GM18907 (cell line): ENCODE measurements at regions not wholly inside any gene's neighbourhood (a gene's known extent, or its start where the extent isn't known, plus 50 kb on each side); places are given as distances from the start of the nearest gene placed in this dataset.
"Not testable (repeated sequence)": the region's sequence is repeated elsewhere in the genome, so short reads cannot be mapped to it uniquely, and the experiment has no call there.

Source experiments
- ATAC-seq: cut with Tn5 transposase; IDR thresholded peaks from one replicate; pipeline ENCODE4 v1.9.1; 2021; ENCODE audit warnings: mild to moderate bottlenecking, moderate library complexity; ENCODE audit not compliant: unreplicated experiment

DNA sequence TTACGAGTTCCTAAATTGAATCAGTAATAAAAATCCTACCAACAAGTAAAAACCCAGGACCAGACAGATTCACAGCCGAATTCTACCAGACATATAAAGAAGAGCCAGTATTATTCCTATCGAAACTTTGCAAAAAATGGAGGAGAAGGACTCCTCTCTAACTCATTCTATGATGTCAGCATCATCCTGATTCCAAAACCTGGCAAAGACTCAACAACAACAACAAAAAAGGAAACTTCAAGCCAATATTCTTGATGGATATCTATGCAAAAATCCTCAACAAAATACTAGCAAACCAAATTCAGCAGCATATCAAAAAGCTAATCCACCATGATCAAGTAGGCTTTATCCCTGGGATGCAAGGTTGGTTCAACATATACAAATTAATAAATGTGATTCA lies 84.6 kb upstream of the ADRB2 start:
- ATAC-seq = not testable (repeated sequence)

DNA sequence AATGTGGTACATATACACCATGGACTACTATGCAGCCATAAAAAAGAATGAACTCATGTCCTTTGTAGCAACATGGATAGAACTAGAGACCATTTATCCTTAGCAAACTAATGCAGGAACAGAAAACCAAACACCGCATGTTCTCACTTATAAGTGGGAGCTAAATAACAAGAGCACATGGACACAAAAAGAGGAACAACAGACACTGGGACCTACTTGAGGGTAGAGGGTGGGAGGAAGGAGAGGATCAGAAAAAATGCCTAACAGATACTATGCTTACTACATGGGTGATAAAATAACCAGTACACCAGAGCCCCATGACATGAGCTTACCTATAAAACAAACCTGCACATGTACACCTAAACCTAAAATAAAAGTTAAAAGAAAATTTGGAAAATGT lies 82.0 kb upstream of the ADRB2 start:
- ATAC-seq = not testable (repeated sequence)

DNA sequence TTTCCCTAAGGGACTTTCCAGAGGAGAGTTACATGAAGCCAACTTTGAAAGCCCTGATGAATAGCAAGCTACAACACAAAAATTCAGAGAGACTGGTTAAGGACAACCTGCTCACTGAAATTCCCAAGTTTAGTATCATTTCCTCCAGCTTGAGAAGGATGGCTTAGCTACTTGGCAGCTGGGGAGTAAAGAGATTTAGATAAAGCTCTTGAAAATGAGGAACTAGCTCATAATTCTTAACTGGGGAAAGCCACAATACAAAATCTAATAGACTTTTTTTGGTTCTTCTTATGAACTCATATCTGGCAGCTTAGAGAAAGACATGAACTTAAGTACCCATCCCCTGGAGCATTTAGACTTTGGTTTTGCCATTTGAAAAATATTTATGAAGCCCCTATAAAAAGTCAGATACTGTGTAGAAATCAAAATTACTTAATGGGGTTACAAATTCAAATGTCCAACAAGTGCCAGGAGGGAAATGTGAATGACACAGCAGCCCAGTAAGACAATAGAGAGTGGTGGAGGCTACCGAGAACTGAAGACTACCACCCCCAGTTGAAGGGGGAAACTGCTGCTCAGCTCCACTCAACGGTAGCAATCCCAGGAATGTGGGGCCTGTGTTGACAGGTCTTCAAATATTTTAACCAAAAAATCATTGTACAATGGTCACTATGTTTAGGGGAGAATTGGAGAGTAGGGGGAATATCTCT lies 79.4 kb upstream of the ADRB2 start:
- ATAC-seq = peak; percentile 95

DNA sequence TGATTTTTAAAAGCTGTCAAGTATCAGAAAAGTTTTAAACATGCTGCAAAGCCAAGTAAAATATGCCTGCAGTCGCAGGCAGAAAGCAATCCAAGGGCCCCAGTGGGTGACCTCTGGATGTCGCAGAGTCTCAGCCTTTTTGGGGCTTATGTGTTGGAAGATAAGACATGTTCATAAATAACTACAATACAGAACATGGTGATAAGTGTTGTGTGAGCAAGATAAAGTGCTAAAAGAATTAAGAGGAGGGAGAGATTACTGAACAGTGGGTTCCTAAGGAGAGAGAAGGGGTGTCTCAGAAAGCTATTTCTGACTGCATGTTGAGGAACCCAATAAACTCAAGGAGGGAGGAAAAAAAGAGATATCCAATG lies 78.9 kb upstream of the ADRB2 start:
- no peak for ATAC-seq

DNA sequence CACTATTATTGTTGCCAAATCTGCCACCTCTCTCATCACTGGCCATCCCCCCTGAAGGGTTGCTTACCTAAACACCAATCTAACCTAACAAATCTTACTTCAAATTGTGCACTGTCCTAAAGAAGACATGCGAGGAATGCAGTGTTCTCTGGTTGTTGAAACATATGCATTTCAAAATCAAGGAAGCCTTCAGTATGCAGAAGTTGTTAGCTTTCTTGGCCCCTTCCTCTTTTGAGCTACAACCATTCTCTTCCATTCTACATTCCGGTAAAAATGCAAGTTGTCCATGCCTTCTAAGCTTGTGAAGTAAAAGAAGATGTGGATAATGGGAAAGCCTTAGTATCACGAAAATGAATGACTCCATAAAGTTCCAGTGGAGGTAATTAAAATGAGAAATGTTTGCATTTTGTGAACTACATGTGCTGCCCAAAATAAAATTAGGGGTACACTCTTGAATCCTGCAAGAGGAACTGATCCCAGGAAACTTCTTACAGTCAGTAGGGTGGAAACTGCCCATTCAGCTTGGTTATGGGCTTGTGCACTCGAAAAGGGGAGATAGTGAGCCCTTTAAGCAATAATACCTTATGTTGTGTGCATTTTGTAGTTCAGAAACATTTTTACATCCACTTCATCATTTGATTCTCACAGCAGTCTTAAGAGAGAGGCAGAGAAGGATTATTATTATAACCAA lies 77.6 kb upstream of the ADRB2 start:
- no peak for ATAC-seq

DNA sequence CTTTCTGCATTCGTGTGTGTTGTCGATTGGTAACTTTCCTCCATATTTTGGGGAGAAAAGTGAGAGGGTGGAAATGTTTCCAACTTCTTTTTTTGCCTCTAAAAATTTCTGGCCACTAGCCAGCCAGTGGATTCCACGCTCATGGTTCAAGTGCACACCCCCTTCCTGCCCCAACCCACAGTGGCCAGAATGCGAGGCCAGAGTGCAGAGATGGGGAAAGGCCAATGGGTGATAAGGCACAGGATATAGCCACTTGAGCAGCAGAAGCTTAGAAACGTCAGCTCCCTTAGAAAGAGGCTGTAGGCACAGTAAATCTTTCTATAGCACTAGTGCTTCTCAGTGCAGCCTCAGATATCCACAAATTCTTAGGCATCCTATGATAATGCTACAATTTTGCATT lies 75.8 kb upstream of the ADRB2 start:
- ATAC-seq = no peak

DNA sequence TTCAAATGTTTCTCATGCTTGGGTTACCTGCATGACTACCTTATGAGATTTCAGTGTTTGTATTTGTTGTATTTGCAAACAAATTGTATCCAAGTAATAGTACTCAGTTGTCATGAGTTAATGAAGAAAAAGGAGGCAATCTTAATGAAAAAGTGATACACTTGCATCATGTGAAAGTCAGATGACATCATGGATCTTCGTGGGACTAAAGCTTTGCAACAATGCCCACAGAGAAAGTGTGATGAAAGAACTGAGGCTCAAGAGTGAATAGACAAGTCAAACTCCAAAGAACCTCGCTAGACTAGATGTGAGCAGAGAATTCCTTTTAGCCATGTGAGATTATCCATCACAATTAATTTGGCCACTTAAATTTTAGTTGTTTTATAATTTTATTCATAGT lies 75.4 kb upstream of the ADRB2 start:
- no peak for ATAC-seq

DNA sequence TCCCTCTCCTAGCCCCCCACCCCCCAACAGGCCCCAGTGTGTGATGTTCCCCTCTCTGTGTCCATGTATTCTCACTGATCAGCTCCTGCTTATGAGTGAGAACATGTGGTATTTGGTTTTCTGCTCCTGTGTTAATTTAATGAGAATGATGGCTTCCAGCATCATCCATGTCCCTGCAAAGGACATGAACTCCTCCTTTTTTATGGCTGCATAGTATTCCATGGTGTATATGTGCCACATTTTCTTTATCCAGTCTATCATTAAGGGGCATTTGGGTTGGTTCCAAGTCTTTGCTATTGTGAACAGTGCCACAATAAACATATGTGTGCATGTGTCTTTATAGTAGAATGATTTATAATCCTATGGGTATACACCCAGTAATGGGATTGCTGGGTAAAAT lies 74.0 kb upstream of the ADRB2 start:
- ATAC-seq = not testable (repeated sequence)

DNA sequence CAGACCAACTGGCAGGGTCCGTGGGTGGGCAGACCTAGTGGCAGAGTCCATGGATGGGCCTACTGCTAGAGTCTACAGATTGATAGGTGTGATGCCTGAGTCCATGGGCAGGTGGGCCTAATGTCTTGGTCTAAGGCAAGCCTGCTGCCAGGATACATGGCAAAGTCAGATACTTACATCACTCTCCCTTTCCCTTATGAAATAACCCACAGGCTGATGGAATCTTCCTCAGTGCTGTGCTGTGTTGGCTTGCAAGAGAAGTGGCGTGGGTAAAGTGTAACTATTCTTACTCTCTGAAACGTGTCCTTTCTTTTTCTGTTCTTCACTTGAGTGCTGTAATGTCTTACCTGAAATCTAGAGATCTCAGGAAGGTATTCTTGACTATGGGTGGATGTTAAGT lies 67.3 kb upstream of the ADRB2 start:
- ATAC-seq = no peak

DNA sequence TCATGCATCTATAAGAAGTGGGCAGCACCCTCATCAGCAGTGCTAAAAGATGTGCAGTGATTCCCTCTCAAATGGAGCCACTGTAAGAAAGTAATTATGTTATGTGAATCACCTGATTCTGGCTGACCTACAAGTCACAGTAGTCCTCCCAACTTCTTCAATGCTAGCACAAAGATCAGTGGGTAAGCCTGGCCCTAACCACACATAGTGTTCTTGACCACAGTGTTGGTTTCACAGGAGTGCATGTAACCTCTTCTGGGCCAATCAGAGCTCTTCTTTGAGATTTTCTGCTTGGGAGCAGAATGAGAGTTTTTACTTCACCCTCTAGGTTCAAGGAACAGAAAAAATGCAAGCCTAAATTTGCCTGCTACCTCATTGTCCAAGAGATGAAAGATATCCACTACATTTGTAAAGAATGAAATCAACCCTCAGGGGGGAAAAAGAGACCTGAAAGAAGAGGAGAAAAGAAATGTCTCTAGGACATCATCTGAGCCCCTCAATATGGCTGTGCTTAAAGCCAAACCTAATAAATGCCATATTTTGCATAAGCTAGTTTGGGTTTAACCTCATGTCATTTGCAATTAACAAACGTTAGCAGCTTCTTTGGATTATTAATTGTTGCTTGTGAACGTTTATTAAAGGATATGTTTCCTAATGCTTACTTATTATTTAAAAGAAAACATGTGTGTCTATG lies 65.3 kb upstream of the ADRB2 start:
- ATAC-seq = peak; percentile 100

DNA sequence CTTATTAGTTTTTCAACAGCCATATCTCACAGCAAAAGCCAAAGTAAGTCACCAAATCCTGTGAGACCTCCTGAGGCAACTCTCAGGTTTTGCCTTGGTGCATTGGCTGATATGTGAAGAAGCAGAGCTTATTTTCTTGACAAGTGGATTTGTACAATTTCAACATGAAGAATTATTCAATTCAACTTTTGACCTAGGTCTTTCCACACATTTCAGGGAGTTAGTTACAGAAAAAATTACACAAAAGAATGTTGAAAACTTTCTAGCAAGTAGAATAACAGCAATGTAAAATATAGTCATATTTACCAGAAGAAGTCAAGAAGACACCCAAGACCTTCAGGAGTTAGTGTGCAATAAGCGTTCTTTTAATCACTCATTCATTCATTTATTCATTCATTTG lies 62.4 kb upstream of the ADRB2 start:
- no peak for ATAC-seq

DNA sequence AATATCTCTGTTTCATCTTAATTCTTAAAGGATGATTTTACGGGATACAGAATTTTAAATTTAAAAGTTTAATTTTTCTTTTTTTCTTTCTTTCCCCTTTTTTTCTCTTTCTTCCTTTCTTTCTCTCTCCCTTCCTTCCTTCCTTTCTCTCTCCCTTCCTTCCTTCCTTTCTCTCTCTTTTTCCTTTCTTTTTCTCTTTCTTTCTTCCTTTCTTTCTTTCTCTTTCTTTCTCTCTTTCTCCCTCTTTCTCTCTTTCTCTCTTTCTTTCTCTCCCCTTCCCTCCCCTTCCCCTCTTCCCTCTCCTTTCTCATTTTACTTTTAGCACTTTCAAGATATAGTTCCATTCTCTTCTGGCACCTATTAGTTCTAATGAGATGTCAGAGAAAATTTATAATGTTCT lies 61.4 kb upstream of the ADRB2 start:
- no peak for ATAC-seq

DNA sequence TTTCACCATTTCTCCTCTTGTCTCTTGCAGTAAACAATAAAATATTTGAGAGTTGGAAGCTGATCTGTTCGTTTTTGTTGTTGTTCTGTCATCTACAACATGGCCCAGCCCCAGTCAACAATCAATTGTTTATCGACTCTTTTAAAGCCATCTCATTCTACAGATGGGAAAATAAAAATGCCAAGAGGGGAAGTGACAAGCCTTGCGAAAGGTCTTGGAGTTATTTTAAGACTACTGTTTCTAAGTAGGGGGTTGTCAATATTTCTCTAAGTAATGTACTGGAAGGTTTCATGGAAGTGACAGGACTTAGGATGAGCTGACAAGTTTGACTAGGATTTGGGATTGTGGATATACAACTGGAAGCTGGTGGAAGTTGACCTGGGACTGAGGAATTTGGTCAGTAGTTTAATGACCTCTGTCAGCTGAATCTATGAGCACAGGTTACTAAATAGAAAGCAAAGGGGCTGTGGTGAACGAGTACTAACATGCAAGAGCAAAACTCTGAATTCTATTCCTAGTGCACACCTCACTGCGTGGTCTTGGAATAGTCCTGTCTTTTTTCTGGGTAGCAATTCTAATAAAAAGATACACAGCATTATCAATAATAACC lies 57.5 kb upstream of the ADRB2 start:
- no peak for ATAC-seq

DNA sequence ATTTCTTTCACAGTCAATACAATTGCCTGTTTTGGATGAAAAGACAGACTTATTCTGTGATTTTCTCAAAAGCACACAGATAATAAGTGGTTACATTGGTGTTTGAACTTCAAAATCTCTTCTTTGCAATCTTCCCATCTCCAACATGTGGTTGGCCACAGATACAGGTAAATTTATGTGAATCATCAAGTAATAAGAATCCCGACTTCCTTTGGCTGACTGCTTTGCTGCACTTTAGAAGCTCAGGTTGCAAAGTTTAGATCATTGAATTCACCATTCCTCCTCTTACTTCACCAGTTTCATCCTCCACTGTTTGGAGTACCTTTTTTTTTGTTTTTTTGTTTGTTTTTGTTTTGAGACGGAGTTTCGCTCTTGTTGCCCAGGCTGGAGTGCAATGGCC lies 56.5 kb upstream of the ADRB2 start:
- ATAC-seq = no peak

DNA sequence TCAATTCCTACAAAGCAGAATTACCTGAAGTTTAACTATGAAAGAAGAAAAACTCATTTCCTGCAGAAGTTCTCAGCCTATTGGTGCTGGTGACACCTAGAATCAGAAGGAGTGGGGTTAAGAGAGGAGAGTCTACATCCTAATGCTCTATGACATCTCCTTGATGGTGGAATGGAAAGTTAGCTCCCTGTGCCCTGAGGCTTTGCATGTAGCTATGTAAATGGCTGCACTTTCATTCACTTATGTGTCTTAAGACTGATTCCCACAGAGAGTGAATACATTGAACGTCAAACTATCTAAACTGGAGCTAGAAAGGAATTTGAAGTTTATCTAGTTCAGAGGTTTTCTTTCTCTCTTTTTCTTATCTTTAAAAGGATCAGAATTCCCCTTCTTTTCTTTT lies 52.1 kb upstream of the ADRB2 start:
- no peak for ATAC-seq

DNA sequence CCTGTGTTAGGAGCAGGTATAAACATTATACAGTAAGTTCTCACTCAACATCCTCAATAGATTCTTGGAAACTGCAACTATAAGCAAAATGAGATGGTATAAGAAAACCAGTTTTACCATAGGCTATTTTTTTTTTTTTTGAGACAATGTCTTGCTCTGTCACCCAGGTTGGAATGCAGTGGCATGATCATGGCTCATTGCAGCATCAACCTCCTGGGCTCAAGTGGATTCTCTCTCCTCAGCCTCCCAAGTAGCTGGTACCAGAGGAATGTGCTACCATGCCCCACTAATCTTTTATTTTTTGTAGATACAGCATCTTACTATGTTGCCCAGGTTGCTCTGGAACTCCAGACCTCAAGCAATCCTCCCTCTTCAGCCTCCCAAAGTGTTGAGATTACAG lies 50.1 kb upstream of the ADRB2 start:
- no peak for ATAC-seq
